Cardiac fibroblast (primary cell): ENCODE measurements at regions not wholly inside any gene's neighbourhood (a gene's known extent, or its start where the extent isn't known, plus 50 kb on each side); places are given as distances from the start of the nearest gene placed in this dataset.
"Not testable (repeated sequence)": the region's sequence is repeated elsewhere in the genome, so short reads cannot be mapped to it uniquely, and the experiment has no call there.

ENCODE experiments used
- DNase-seq, 2 donors: peaks; one replicate each; pipeline versions ENCODE4 v3.0.0 to v3.0.0-alpha.2; 2010; ENCODE audit warnings: low read depth in 2 of 2
- H3K4me3 ChIP-seq, 2 donors: replicated peaks in 1 of 2; 1 replicate in 1 of 2; 2 replicates in 1 of 2; pipeline ENCODE4 v1.5.1; 2011; ENCODE audit warnings: low read depth in 2 of 2, low read length in 2 of 2, mild to moderate bottlenecking in 2 of 2, moderate library complexity in 1 of 2
- TF ChIP-seq, protein P1 (sequence below): IDR thresholded peaks from one replicate; pipeline ENCODE4 v1.5.1; 2011; ENCODE audit warnings: low read depth, mild to moderate bottlenecking, low read length, inconsistent platforms

DNA sequence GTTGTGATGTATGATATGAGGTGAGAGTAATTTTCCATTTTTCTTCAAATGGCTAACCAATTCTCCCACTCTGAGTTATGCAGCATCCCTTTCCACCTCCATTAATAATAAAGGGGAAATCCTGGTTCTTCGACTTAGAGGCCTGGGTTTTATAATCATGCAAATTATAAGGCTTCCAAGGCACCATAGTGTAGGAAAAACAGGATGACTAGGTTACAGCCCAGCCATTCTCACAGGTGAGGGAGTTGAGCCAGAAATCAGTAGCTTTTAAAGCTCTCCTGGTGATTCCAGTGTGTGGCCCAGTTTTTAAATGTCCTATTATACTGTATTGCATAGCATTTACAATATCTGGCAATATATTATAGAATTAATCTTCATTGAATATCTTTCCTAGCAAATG is 203.1 kb downstream of the ARHGEF9 start:
- TF ChIP-seq, protein P1, sequence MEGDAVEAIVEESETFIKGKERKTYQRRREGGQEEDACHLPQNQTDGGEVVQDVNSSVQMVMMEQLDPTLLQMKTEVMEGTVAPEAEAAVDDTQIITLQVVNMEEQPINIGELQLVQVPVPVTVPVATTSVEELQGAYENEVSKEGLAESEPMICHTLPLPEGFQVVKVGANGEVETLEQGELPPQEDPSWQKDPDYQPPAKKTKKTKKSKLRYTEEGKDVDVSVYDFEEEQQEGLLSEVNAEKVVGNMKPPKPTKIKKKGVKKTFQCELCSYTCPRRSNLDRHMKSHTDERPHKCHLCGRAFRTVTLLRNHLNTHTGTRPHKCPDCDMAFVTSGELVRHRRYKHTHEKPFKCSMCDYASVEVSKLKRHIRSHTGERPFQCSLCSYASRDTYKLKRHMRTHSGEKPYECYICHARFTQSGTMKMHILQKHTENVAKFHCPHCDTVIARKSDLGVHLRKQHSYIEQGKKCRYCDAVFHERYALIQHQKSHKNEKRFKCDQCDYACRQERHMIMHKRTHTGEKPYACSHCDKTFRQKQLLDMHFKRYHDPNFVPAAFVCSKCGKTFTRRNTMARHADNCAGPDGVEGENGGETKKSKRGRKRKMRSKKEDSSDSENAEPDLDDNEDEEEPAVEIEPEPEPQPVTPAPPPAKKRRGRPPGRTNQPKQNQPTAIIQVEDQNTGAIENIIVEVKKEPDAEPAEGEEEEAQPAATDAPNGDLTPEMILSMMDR: no peak
- no peak for DNase-seq
- H3K4me3 ChIP-seq: no peak overlapping the region

GRCh38 chrX:63581398-63581797 is 203.6 kb downstream of the ARHGEF9 start:
- DNase-seq: no peak
- no peak overlapping the region for H3K4me3 ChIP-seq
- TF ChIP-seq, protein P1: no peak

DNA sequence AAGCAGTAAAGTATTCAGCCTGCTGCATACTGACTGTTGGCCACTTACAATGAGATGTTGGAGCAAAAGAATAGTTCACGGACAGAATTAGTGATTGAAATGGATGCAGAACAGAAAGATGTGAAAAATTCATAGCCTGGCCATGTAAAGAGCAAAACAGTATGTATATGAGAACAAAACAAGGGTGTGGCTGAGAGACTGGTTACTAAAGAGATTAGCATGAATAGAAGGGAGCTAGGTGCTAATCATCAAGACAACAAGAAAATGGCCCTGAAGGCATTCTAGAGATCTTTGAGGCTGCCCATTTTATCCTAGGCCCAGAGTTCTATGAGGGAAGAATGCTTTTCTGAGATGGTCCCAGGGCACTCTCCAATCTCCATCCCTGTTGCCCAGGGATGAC is 208.5 kb downstream of the ARHGEF9 start:
- no peak overlapping the region for H3K4me3 ChIP-seq
- TF ChIP-seq, protein P1: no peak
- no peak for DNase-seq

GRCh38 chrX:63575700-63576099 is 209.3 kb downstream of the ARHGEF9 start:
- not testable (repeated sequence) for DNase-seq, H3K4me3 ChIP-seq

DNA sequence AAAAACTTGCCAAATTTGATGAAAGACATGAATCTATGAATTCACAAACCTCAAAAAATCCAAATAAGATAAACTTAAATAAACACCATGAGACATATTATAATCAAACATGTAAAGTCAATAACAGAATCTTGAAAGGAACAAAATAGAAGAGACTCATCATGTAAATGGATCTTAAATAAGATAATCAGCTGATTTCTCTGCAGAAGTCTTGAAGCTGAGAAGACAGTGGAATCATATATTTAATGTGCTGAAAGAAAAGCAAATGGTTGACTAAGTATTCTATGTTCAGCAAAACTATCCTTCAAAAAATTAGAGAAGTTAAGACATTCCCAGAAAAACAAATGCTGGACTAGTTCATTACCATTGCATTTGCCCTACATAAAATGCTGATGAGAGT is 215.7 kb upstream of the SPIN4 start:
- TF ChIP-seq, protein P1: no peak
- no peak overlapping the region for H3K4me3 ChIP-seq
- no peak for DNase-seq

DNA sequence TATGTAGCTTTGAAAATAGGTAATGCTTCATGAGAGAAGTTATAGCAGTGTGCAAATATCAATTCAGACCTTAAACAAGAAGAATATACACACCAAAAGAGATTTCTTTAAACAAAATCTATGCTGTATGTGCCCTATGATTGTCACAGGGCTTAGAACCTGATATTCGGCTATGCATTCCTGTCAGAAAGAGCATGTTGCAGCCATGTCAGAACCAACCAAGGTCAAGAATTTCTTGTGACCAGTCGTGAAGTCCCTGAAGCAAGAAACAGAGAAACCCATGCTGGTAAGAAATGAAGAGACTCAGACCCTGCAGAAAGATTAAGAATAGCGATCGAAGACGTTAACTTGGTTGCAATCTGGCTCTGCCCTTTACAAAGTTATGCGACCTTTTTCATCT is 210.3 kb upstream of the SPIN4 start:
- TF ChIP-seq, protein P1: no peak
- peak overlapping the region in 1 of 2 donors; percentile 66 for H3K4me3 ChIP-seq
- DNase-seq: peak; percentile 0 to 5

GRCh38 chrX:63560601-63561218 is 209.6 kb upstream of the SPIN4 start:
- H3K4me3 ChIP-seq: peak overlapping the region; percentile 66 to 67
- DNase-seq: peak; percentile 77 to 78
- TF ChIP-seq, protein P1: no peak
